ENCODE measurements at regions not wholly inside any gene's neighbourhood (a gene's known extent, or its start where the extent isn't known, plus 50 kb on each side); places are given as distances from the start of the nearest gene placed in this dataset.

- DNase-seq, result no peak
Measured at GRCh38 chr10:2951235-2951835, 116.0 kb upstream of the PFKP start.

- DNase-seq, result no peak
Measured at GRCh38 chr10:2950546-2950945, 116.8 kb upstream of the PFKP start.

- DNase-seq, result no peak
Measured at GRCh38 chr10:2949948-2950354, 117.4 kb upstream of the PFKP start.

- DNase-seq, result no peak
Measured at GRCh38 chr10:2949221-2949947, 118.0 kb upstream of the PFKP start.

- no peak for DNase-seq
Measured at GRCh38 chr10:2948127-2948854, 119.1 kb upstream of the PFKP start.

- DNase-seq, result no peak
Measured at GRCh38 chr10:2944788-2945187, 122.6 kb upstream of the PFKP start.

- DNase-seq, result no peak
Measured at GRCh38 chr10:2943932-2944614, 123.3 kb upstream of the PFKP start.

- no peak for DNase-seq
Measured at GRCh38 chr10:2942938-2943337, 124.4 kb upstream of the PFKP start.

GRCh38 chr10:2938869-2939268 is 128.5 kb upstream of the PFKP start:
- DNase-seq, result no peak

GRCh38 chr10:2936816-2937215 is 130.5 kb upstream of the PFKP start:
- peak; percentile 15 for DNase-seq

GRCh38 chr10:2935647-2936386 is 131.5 kb upstream of the PFKP start:
- no peak for DNase-seq

GRCh38 chr10:2933924-2934323 is 133.4 kb upstream of the PFKP start:
- no peak for DNase-seq

GRCh38 chr10:2933519-2933918 is 133.8 kb upstream of the PFKP start:
- no peak for DNase-seq

GRCh38 chr10:2933071-2933470 is 134.3 kb upstream of the PFKP start:
- DNase-seq, result no peak

- DNase-seq, result no peak
Measured at GRCh38 chr10:2929480-2930258, 137.7 kb upstream of the PFKP start.

- DNase-seq, result peak; percentile 54
Measured at GRCh38 chr10:2927958-2928840, 139.1 kb upstream of the PFKP start.

GRCh38 chr10:2926918-2927660 is 140.3 kb upstream of the PFKP start:
- no peak for DNase-seq

- no peak for DNase-seq
Measured at GRCh38 chr10:2925631-2926030, 141.7 kb upstream of the PFKP start.

GRCh38 chr10:2924431-2924830 is 142.9 kb upstream of the PFKP start:
- no peak for DNase-seq
